Heart right ventricle (tissue), 16 donors: ENCODE measurements at regions not wholly inside any gene's neighbourhood (a gene's known extent, or its start where the extent isn't known, plus 50 kb on each side); places are given as distances from the start of the nearest gene placed in this dataset.

ENCODE experiments used
- ATAC-seq, 8 donors: fragments of 200-7000 bp; cut with Tn5 transposase; one replicate each; pipeline ENCODE4 v1.9.1; 2020; ENCODE audit warnings: mild to moderate bottlenecking in 8 of 8, moderate library complexity in 8 of 8, moderate number of reproducible peaks in 1 of 8
- DNase-seq, 2 donors: peaks; one replicate each; pipeline ENCODE4 v3.0.0-alpha.2; 2020
- H3K27ac ChIP-seq, 10 donors: fragments of 200-600 bp; sonication (generic) in 2 of 10; one replicate each; pipeline versions ENCODE4 v1.5.0 to v1.8.0; 2020 to 2022; ENCODE audit warnings: mild to moderate bottlenecking in 3 of 10
- H3K27me3 ChIP-seq, 7 donors: fragments of 200-600 bp; one replicate each; pipeline ENCODE4 v1.8.0; 2021 to 2022; ENCODE audit warnings: mild to moderate bottlenecking in 2 of 7
- H3K36me3 ChIP-seq, 9 donors: fragments of 200-600 bp; sonication (generic) in 1 of 9; one replicate each; pipeline versions ENCODE4 v1.5.0 to v1.8.0; 2020 to 2022; ENCODE audit warnings: mild to moderate bottlenecking in 2 of 9
- H3K4me1 ChIP-seq, 9 donors: fragments of 200-600 bp; sonication (generic) in 1 of 9; one replicate each; pipeline versions ENCODE4 v1.5.0 to v1.8.0; 2020 to 2022; ENCODE audit warnings: mild to moderate bottlenecking in 4 of 9
- H3K4me3 ChIP-seq, 10 donors: fragments of 200-600 bp; sonication (generic) in 2 of 10; one replicate each; pipeline versions ENCODE4 v1.5.0 to v1.8.0; 2020 to 2022; ENCODE audit warnings: mild to moderate bottlenecking in 7 of 10, moderate library complexity in 2 of 10
- H3K9me3 ChIP-seq, 11 donors: fragments of 200-600 bp in 10 of 11; sonication (generic) in 2 of 11; one replicate each; pipeline versions ENCODE4 v1.5.0 to v1.8.0; 2013 to 2022; ENCODE audit warnings: mild to moderate bottlenecking in 2 of 11, control low read depth in 1 of 11, moderate library complexity in 1 of 11
- WGBS, 2 donors: extraction: QIAGEN DNeasy Blood & Tissue Kit; methylation state at CpG; one replicate each; pipeline ENCODE4 v1.1.7; 2013; ENCODE audit warnings: inconsistent platforms in 1 of 2; 5-methylcytosine and 5-hydroxymethylcytosine counted together
- intact Hi-C, 10 donors: fragments of 100-400 bp; cut with DNase I; formaldehyde crosslinking; loops; one replicate each; pipeline versions ENCODE4 v1.11.1 to v1.14.2; 2022
- TF ChIP-seq, protein P1 (sequence below), 9 donors: fragments of 200-600 bp; sonication (generic) in 2 of 9; IDR thresholded peaks; one replicate each; pipeline versions ENCODE4 v1.5.0 to v1.8.0; 2021 to 2022; ENCODE audit warnings: antibody characterized with exemption in 9 of 9, mild to moderate bottlenecking in 5 of 9, moderate library complexity in 1 of 9
- donor health status: Arrhythmogenic right ventricular cardiomyopathy.
- donor health status: ischemic (EF 13 %, LVEDD 7.1; RV severe dilation, severe dysfunction).
- donor health status: healthy with polysubstance abuse.
- donor health status: DM: no; HTN: yes; CAD: no.
- donor health status: DM: no; HTN: no; CAD: no.
- donor health status: ischemic (EF 25% LVEDD 6.9; RV normal size, moderate dysfunction).
- donor health status: ischemic (EF 25% LVEDD 5.7; RV mildly dilated, moderate dysfunction).
- donor health status: healthy.
- donor health status: DM: yes; HTN: yes; CAD: no.
- donor health status: Ischemic cardiomyopathy.
- donor health status: ischemic (EF 35%, LVEDD 5.7; RV mildly dilated, moderate dysfunction).
- donor health status: nonischemic (EF 11% LVEDD 7.7; RV severe dilation, severe dysfunction).
- donor health status: DM: yes; HTN: yes; CAD: no.
- donor health status: PGD.
- donor health status: ischemic (EF 29% LVEDD 5.4; RV normal size, mild dysfunction).
- donor health status: nonischemic (EF 23%, LVEDD 6.1; RV moderate dilation, normal function).

- Histone ChIP-seq H3K9me3 (peaks cover 0 to 8% (median 0%) of the 10 kb centered on the region in 11 donors), H3K27me3 (no peaks in the 10 kb centered on the region), H3K36me3 (no peaks in the 10 kb centered on the region), H3K27ac (no peak overlapping the region), H3K4me3 (no peak overlapping the region), H3K4me1 (no peaks in the 10 kb centered on the region)
- WGBS, 2 donors = 85 to 86% methylated on average over 4 of the region's 4 CpGs
- DNase-seq (no peak), ATAC-seq (no peak)
- TF ChIP-seq, protein P1, sequence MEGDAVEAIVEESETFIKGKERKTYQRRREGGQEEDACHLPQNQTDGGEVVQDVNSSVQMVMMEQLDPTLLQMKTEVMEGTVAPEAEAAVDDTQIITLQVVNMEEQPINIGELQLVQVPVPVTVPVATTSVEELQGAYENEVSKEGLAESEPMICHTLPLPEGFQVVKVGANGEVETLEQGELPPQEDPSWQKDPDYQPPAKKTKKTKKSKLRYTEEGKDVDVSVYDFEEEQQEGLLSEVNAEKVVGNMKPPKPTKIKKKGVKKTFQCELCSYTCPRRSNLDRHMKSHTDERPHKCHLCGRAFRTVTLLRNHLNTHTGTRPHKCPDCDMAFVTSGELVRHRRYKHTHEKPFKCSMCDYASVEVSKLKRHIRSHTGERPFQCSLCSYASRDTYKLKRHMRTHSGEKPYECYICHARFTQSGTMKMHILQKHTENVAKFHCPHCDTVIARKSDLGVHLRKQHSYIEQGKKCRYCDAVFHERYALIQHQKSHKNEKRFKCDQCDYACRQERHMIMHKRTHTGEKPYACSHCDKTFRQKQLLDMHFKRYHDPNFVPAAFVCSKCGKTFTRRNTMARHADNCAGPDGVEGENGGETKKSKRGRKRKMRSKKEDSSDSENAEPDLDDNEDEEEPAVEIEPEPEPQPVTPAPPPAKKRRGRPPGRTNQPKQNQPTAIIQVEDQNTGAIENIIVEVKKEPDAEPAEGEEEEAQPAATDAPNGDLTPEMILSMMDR (IDR thresholded peaks at IDR 0.05) = no peak
- intact Hi-C loops = loop anchor here in 1 of 10 donors (10.0 kb wide), 1 partner anchor 1090 kb away; no protein-coding TSS in a partner anchor
Observed at GRCh38 chr9:104334549-104334948, 169.5 kb upstream of the OR13F1 start.

- Histone ChIP-seq H3K36me3 (no peaks in the 10 kb centered on the region), H3K9me3 (peaks cover 0 to 6% (median 0%) of the 10 kb centered on the region in 11 donors), H3K4me1 (no peaks in the 10 kb centered on the region), H3K4me3 (no peak overlapping the region), H3K27me3 (no peaks in the 10 kb centered on the region), H3K27ac (no peak overlapping the region)
- TF ChIP-seq, protein P1 (IDR thresholded peaks at IDR 0.05) = no peak
- no peak for ATAC-seq
- DNase-seq = no peak
- intact Hi-C loops = loop anchor here in 1 of 10 donors (10.0 kb wide), 1 partner anchor 1095 kb away; no protein-coding TSS in a partner anchor
Observed at GRCh38 chr9:104339692-104340091, 164.4 kb upstream of the OR13F1 start.

GRCh38 chr9:104342552-104342951 is 161.5 kb upstream of the OR13F1 start:
- no peak overlapping the region for H3K27ac ChIP-seq
- no peak overlapping the region for H3K4me3 ChIP-seq
- DNase-seq (no peak), ATAC-seq (no peak)
- WGBS, 2 donors = 86 to 87% methylated on average over 3 of the region's 3 CpGs
- no peaks in the 10 kb centered on the region for H3K9me3 ChIP-seq
- H3K27me3 ChIP-seq = no peaks in the 10 kb centered on the region
- H3K4me1 ChIP-seq = no peaks in the 10 kb centered on the region
- TF ChIP-seq, protein P1 (IDR thresholded peaks at IDR 0.05) = no peak
- intact Hi-C loops = no loop called here
- H3K36me3 ChIP-seq = no peaks in the 10 kb centered on the region

- H3K9me3 ChIP-seq = no peaks in the 10 kb centered on the region
- intact Hi-C loops = no loop called here
- 56 to 65% methylated on average over 3 of the region's 3 CpGs for WGBS, 2 donors
- no peak overlapping the region for H3K27ac ChIP-seq
- TF ChIP-seq, protein P1 (IDR thresholded peaks at IDR 0.05) = no peak
- no peak overlapping the region for H3K4me3 ChIP-seq
- DNase-seq = no peak
- H3K36me3 ChIP-seq = no peaks in the 10 kb centered on the region
- ATAC-seq = no peak
- H3K4me1 ChIP-seq = no peaks in the 10 kb centered on the region
- H3K27me3 ChIP-seq = no peaks in the 10 kb centered on the region
Observed at GRCh38 chr9:104345061-104345460, 159.0 kb upstream of the OR13F1 start.
